ENCODE measurements at regions not wholly inside any gene's neighbourhood (a gene's known extent, or its start where the extent isn't known, plus 50 kb on each side); places are given as distances from the start of the nearest gene placed in this dataset.
"Not testable (repeated sequence)": the region's sequence is repeated elsewhere in the genome, so short reads cannot be mapped to it uniquely, and the experiment has no call there.

DNA sequence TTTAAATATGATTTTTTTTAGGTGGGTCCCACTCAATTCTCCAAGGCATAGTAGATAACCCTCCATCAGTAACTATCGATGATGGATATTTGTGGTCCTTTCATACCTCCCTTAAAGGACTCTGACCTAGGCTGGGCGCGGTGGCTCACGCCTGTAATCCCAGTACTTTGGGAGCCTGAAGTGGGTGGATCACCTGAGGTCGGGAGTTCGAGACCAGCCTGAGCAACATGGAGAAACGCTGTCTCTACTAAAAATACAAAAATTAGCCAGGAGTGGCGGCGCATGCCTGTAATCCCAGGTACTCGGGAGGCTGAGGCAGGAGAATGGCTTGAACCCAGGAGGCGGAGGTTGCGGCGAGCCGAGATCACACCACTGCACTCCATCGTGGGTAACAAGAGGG is 54.8 kb upstream of the MRTFB start:
- H3K27ac ChIP-seq (ENCODE audit: low read depth); H3K4me3 ChIP-seq (ENCODE audit: low read depth, low read length); DNase-seq (ENCODE audit: extremely low spot score); H3K4me1 ChIP-seq (ENCODE audit: insufficient read depth); H3K36me3 ChIP-seq (ENCODE audit: insufficient read depth): not testable (repeated sequence)
- 93% methylated on average over 15 of the region's 15 CpGs for WGBS

DNA sequence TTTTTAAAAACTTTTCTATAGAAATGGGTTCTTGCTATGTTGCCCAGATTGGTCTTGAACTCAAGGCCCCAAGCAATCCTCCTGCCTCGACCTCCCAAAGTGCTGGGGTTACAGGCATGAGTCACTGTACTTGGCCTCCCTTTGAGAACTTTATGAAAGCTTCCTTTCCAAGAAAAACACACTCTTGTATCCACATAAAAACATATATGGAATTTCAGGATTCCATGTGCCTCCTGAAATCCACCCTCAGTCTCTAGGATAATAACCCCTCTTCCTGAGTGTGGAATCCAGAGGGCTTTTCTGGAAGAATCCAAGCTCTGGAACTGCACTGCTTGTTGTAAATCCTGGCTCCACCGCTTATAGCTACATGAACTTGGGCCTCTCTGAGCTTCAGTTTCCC is 53.2 kb upstream of the MRTFB start:
- H3K27ac ChIP-seq (ENCODE audit: low read depth), result no peak overlapping the region
- no peaks in the 10 kb centered on the region for H3K36me3 ChIP-seq (ENCODE audit: insufficient read depth)
- no peak overlapping the region for H3K4me3 ChIP-seq (ENCODE audit: low read depth, low read length)
- no peak for DNase-seq (ENCODE audit: extremely low spot score)
- H3K4me1 ChIP-seq (ENCODE audit: insufficient read depth), result no peaks in the 10 kb centered on the region
- WGBS, result 84% methylated on average over 2 of the region's 2 CpGs

DNA sequence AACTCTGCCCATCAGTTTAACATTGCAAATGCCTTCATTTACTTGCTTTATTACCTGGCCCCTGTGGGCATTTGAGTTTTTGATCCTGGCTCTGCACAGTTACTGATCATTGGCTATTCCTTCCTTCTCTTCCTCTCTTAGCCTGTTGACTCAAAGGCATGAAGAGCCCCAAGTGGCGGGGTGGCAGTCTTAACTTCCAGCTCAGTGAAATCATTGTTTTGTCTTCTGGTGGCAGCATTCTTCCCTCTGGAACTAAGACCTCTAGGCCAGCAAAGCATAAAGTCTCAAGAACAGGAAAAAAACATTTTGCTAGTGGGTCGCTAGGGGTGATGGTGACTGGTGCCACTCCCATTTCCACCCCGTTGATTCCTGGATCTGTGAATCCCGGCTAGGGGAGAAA is 52.3 kb upstream of the MRTFB start:
- DNase-seq (ENCODE audit: extremely low spot score), result no peak
- H3K4me1 ChIP-seq (ENCODE audit: insufficient read depth), result no peaks in the 10 kb centered on the region
- 78% methylated on average over 4 of the region's 4 CpGs for WGBS
- H3K36me3 ChIP-seq (ENCODE audit: insufficient read depth), result no peaks in the 10 kb centered on the region
- H3K4me3 ChIP-seq (ENCODE audit: low read depth, low read length), result no peak overlapping the region
- H3K27ac ChIP-seq (ENCODE audit: low read depth), result no peak overlapping the region

DNA sequence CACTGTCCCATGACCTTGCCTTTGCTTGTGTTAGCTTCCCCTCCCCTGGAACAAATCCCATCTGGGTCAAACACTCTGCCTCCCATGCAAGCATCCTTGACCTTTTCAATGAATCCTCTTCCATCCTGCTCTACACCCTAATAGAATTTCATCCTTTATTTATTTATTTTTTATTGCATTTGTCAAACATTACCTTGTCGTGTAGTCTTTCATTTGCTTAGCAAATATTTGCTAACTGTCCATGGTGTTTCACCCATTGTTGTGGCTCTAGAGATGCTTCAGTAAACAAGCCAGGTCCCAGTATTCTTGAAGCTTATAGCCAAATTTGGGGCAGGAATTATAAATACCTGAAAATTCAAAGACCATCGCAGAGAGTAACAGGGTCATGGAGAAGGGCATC is 51.0 kb upstream of the MRTFB start:
- Histone ChIP-seq H3K4me1 (ENCODE audit: insufficient read depth) (no peaks in the 10 kb centered on the region), H3K27ac (ENCODE audit: low read depth) (no peak overlapping the region), H3K36me3 (ENCODE audit: insufficient read depth) (no peaks in the 10 kb centered on the region), H3K4me3 (ENCODE audit: low read depth, low read length) (no peak overlapping the region)
- 83% methylated on average over 2 of the region's 2 CpGs for WGBS
- DNase-seq (ENCODE audit: extremely low spot score), result no peak

Data from urinary bladder (tissue), 3 donors.